Non-pigmented ciliary epithelial cell (primary cell): ENCODE measurements at regions not wholly inside any gene's neighbourhood (a gene's known extent, or its start where the extent isn't known, plus 50 kb on each side); places are given as distances from the start of the nearest gene placed in this dataset.

Experiments used
- DNase-seq: peaks from one replicate; pipeline ENCODE4 v3.0.0-alpha.2; 2010; ENCODE audit warnings: low read depth

DNA sequence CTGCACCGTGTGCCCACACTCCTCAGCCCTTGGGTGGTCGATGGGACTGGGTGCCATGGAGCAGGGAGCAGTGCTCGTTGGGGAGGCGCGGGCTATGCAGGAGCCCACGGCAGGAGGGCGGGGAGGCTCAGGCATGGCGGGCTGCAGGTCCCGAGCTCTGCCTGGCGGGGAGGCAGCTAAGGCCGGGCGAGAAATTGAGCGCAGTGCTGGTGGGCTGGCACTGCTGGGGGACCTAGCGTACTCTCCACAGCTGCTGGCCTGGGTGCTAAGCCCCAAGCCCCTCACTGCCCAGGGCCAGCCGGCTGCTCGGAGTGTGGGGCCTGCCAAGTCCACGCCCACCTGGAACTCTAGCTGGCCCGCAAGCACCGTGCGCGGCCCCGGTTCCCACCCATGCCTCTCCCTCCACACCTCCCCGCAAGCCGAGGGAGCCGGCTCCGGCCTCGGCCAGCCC lies 55.9 kb upstream of the ECI2 start:
- no peak for DNase-seq

DNA sequence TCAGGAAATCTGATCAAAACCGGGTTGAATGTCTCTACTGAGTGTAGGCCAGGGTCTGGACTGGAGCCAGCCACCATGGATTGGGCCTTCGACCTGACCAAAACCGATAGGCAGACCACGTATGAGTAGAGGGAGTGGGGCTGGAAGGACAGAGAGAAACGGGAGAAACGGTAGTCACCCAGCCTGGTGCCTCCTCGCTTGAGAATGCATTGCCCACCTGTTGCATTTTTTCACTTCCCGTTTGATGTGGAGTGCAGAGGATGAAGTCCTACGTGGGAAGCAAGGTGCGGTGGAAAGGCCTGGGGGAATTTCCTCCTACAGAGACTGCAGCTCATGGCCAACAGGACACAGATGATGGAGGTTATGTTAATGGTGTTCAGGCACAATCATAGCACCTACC lies 53.9 kb upstream of the ECI2 start:
- no peak for DNase-seq

DNA sequence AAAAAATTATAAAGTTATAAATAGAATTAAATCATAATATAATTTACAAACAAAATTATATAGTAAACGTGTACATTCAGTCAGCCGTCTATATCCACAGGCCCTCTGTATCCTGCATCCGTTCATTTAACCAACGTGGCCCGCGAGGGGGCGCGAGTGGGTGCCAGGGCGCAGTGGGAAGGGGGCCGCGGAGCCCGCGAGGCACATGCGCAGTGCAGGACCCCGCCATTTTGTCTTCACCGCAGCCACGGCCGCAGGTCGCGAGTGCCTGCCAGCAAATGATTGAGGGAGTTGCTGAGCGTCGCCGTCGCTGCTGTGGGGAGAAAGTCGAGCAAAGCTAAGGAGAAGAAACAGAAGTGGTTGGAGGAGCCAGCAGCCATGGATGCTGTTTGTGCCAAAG lies 53.4 kb upstream of the ECI2 start:
- no peak for DNase-seq

DNA sequence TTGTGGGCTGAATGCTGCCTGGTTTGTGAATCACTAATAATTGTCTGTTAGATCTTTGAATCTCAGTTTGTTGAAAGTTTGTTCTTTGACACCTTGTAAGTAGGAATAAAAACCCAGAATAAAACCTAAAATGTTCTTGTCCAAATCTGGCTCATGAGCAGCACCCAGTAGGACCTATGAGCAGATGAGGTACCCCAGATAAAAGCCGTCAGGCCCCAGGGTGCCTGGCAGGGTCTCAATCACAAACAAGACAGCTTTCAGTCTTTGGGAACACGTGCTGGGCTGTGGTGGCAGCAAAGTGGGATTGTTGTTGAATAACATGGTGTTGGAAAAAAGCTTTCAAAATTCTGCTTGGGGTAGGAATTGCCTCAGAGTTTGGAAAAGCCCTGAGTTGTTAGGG lies 52.1 kb upstream of the ECI2 start:
- no peak for DNase-seq

DNA sequence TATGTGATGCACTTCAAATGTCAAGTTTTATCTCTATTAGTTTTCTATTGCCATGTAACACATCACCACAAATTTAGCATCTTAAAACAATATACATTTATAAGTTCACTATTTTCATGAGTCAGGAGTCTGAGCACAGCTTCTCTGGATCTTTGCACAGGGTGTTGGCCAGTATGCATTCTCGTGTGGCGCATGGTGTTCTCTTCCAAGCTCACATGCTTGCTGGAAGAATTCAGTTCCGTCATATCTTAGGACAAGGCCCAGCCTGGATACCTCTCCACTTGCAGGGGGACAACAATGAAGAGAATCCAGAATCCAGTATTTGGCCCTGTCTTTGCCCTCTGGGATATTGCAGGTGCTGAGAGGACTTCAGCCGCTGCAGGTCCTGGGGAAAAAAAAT lies 51.0 kb upstream of the ECI2 start:
- DNase-seq, result no peak

DNA sequence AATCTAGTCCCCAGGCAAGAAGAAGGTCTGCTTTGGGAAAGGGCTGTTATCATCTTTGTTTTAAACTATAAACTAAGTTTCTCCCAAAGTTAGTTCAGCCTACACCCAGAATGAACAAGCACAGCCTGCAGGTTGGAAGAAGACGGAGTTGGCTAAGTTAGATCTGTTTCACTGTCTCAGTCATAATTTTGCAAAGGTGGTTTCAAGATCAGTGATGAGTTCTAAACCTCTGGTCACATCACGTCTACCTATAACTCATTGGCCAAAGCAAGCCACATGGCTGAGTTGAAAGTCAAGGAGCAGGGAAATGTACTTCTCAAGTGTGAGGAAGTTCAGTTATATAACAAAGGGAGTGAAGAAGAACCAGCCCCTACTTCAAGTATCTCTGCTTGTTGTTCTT lies 50.5 kb upstream of the ECI2 start:
- DNase-seq, result no peak

DNA sequence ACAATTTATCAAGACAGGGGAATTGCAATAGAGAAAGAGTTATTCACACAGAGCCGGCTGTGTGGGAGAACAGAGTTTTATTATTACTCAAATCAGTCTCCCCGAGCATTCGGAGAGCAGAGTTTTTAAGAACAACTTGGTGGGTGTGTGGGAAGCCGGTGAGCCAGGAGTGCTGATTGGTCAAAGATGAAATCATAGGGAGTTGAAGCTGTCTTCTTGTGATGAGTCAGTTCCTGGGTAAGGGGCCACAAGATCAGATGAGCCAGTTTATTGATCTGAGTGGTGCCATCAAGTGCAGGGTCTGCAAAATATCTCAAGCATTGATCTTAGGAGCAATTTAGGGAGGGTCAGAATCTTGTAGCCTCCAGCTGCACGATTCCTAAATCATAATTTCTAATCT lies 50.0 kb upstream of the ECI2 start:
- no peak for DNase-seq
